Kidney (tissue), 13 donors: ENCODE measurements at regions not wholly inside any gene's neighbourhood (a gene's known extent, or its start where the extent isn't known, plus 50 kb on each side); places are given as distances from the start of the nearest gene placed in this dataset.

Experiments
- DNase-seq, 5 donors: peaks; one replicate each; pipeline ENCODE4 v3.0.0-alpha.2; 2013 to 2020
- FAIRE-seq: peaks from 2 replicates; lab custom pipeline; 2012; peaks lifted over from hg19 to GRCh38; lab: Jason Lieb, UNC
- H3K27ac ChIP-seq, 2 donors: one replicate each; pipeline ENCODE4 v1.7.0; 2013; ENCODE audit warnings: low read depth in 2 of 2, low read length in 2 of 2, inconsistent platforms in 1 of 2
- H3K27me3 ChIP-seq: one replicate; pipeline ENCODE4 v1.7.1; 2013; ENCODE audit warnings: low read length, inconsistent platforms; ENCODE audit not compliant: control insufficient read depth, insufficient read depth
- H3K36me3 ChIP-seq, 3 donors: one replicate each; pipeline versions ENCODE4 v1.7.0 to v1.7.1; 2013; ENCODE audit warnings: low read length in 3 of 3, control low read depth in 1 of 3, inconsistent platforms in 1 of 3; ENCODE audit not compliant: insufficient read depth in 3 of 3, control insufficient read depth in 2 of 3
- H3K4me1 ChIP-seq, 3 donors: one replicate each; pipeline versions ENCODE4 v1.7.0 to v1.7.1; 2013; ENCODE audit warnings: low read length in 3 of 3, inconsistent platforms in 1 of 3, low read depth in 1 of 3; ENCODE audit not compliant: control insufficient read depth in 2 of 3, insufficient read depth in 2 of 3
- H3K4me3 ChIP-seq, 3 donors: one replicate each; pipeline versions ENCODE4 v1.7.0 to v1.8.1; 2013; ENCODE audit warnings: low read length in 3 of 3, control low read depth in 1 of 3, inconsistent platforms in 1 of 3
- H3K9ac ChIP-seq, 3 donors: one replicate each; pipeline versions ENCODE4 v1.7.0 to v1.7.1; 2013; ENCODE audit warnings: low read length in 3 of 3, control low read depth in 1 of 3, inconsistent platforms in 1 of 3
- H3K9me3 ChIP-seq, 3 donors: one replicate each; pipeline versions ENCODE4 v1.7.0 to v1.7.1; 2013; ENCODE audit warnings: low read length in 3 of 3, control low read depth in 1 of 3, inconsistent platforms in 1 of 3; ENCODE audit not compliant: control insufficient read depth in 2 of 3, insufficient read depth in 1 of 3
- intact Hi-C: fragments of 100-400 bp; cut with DNase I; formaldehyde crosslinking; loops from one replicate; pipeline ENCODE4 v1.11.1; 2022
- TF ChIP-seq, protein P1 (sequence below): IDR thresholded peaks from 3 replicates; pipeline ENCODE4 v1.5.1; 2012; ENCODE audit warnings: mild to moderate bottlenecking, moderate library complexity, borderline replicate concordance; ENCODE audit not compliant: insufficient read depth; ENCODE audit errors: extremely low read depth
- donor health status: control.
- donor health status: control.
- donor health status: control.
- donor health status: control.
- donor health status: control.
- donor health status: DM: yes; HTN: yes; CAD: no.
- donor health status: Normal renal cell carcinoma (clear cell type).

DNA sequence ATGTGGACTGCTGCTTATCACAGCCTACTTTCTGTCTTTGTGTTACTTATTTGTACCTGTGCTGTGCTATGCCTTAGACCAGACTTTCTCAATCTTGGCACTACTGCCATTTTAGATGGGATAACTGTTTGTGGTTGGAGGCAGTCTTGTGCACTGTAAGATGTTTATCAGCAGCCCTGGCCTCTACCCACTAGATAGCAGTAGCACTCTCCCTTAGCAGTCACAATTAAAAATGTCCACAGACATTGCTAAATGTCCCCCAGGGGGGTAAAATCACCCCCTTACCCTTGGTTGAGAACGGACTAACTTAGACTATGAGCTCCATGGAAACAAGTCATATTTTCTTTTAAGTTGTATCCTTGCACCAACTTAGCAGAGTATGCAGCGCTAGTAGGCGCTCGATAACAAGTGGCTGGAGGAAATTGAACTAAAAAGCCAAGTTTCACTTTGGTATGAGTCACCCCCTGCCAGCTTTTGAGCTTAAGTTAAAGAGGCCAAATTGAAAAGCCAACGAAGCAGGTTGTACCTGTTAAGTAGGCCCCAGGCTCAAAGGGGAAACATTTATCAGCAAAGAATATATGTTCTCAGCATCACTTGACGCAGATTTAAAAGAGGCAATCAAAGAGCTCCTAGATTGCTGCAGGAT, 304.8 kb upstream of the SORL1-AS1 start:
- Histone ChIP-seq H3K9ac (no peak overlapping the region), H3K9me3 (no peaks in the 10 kb centered on the region), H3K4me3 (no peak overlapping the region), H3K36me3 (no peaks in the 10 kb centered on the region), H3K27me3 (no peaks in the 10 kb centered on the region), H3K27ac (no peak overlapping the region), H3K4me1 (peaks cover 0 to 2% (median 0%) of the 10 kb centered on the region in 3 donors)
- intact Hi-C loops: no loop called here
- DNase-seq (no peak), FAIRE-seq (no peak)
- TF ChIP-seq, protein P1, sequence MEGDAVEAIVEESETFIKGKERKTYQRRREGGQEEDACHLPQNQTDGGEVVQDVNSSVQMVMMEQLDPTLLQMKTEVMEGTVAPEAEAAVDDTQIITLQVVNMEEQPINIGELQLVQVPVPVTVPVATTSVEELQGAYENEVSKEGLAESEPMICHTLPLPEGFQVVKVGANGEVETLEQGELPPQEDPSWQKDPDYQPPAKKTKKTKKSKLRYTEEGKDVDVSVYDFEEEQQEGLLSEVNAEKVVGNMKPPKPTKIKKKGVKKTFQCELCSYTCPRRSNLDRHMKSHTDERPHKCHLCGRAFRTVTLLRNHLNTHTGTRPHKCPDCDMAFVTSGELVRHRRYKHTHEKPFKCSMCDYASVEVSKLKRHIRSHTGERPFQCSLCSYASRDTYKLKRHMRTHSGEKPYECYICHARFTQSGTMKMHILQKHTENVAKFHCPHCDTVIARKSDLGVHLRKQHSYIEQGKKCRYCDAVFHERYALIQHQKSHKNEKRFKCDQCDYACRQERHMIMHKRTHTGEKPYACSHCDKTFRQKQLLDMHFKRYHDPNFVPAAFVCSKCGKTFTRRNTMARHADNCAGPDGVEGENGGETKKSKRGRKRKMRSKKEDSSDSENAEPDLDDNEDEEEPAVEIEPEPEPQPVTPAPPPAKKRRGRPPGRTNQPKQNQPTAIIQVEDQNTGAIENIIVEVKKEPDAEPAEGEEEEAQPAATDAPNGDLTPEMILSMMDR: no peak

DNA sequence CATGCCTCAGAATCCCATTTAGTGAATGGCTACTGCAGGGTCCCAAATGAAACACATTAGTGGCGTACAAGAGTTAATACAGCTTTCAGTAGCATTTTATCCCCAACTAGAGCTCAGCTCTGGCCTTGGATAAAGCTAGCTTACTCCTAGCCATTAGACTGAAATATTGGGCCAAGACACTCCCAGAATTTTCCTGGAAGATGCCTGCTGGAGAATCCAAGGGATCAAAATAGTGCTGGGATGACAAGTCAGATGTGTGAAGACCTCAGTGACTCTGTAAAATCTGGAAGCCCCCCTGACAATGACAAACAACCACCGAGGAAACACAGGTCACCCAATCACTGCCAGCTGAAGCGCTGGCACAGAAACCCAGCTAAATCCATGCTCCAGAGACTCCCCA, 303.1 kb upstream of the SORL1-AS1 start:
- Histone ChIP-seq H3K9me3 (no peaks in the 10 kb centered on the region), H3K36me3 (no peaks in the 10 kb centered on the region), H3K27me3 (no peaks in the 10 kb centered on the region), H3K4me1 (peaks cover 0 to 2% (median 0%) of the 10 kb centered on the region in 3 donors), H3K9ac (no peak overlapping the region), H3K27ac (no peak overlapping the region), H3K4me3 (no peak overlapping the region)
- TF ChIP-seq, protein P1: no peak
- FAIRE-seq (no peak), DNase-seq (no peak)
- intact Hi-C loops: no loop called here

DNA sequence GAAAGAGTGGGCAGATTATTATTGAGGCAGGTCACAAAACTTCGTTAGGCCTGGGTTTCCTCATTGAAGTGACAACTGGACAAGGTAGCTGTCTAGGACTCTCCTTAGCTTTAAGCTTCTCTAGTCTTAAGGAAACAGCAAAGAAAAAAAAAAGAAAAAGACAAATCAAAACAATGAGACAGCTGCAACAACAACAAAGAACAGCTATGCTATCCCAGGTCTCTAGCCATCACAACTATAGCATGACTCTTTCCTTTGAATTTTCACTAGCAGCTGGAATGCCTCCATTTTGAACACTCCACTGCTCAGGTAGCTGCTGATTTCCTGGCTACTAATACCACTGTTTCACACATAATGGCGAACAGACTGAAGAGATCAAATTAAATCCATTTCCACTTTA, 302.4 kb upstream of the SORL1-AS1 start:
- Histone ChIP-seq H3K27ac (peak overlapping the region in 1 of 2 donors; percentile 61), H3K27me3 (no peaks in the 10 kb centered on the region), H3K4me1 (peaks cover 0 to 2% (median 0%) of the 10 kb centered on the region in 3 donors)

More for the DNA sequence above, 302.4 kb upstream of the SORL1-AS1 start:
- TF ChIP-seq, protein P1: no peak
- Histone ChIP-seq H3K9ac (no peak overlapping the region), H3K9me3 (no peaks in the 10 kb centered on the region), H3K36me3 (no peaks in the 10 kb centered on the region), H3K4me3 (no peak overlapping the region)
- intact Hi-C loops: no loop called here
- no peak for FAIRE-seq
- DNase-seq: no peak
